BLaER1 treated with 17β-estradiol and CSF1 and Interleukin-3, amounts not matched to agents 10 nM and 100 nM (cell line): ENCODE measurements at regions not wholly inside any gene's neighbourhood (a gene's known extent, or its start where the extent isn't known, plus 50 kb on each side); places are given as distances from the start of the nearest gene placed in this dataset.
A peak's percentile ranks its signal among the peaks of the same experiment; 100 is the strongest.

Experiments
- H3K27ac ChIP-seq, 11 experiments: shearing (Covaris generic); formaldehyde crosslinking; 2 replicates each; pipeline ENCODE4 v1.8.1; 2022
- H3K27me3 ChIP-seq, 11 experiments: shearing (Covaris generic); formaldehyde crosslinking; 2 replicates each; pipeline ENCODE4 v1.8.1; 2022
- H3K36me3 ChIP-seq, 11 experiments: shearing (Covaris generic); formaldehyde crosslinking; 2 replicates each; pipeline ENCODE4 v1.8.1; 2022
- H3K4me1 ChIP-seq, 10 experiments: shearing (Covaris generic); formaldehyde crosslinking; 2 replicates each; pipeline ENCODE4 v1.8.1; 2022
- H3K4me2 ChIP-seq, 11 experiments: shearing (Covaris generic); formaldehyde crosslinking; 2 replicates each; pipeline ENCODE4 v1.8.1; 2022
- H3K4me3 ChIP-seq, 10 experiments: shearing (Covaris generic); formaldehyde crosslinking; 2 replicates each; pipeline ENCODE4 v1.8.1; 2022
- H3K9ac ChIP-seq, 11 experiments: shearing (Covaris generic); formaldehyde crosslinking; 2 replicates each; pipeline ENCODE4 v1.8.1; 2022
- H3K9me3 ChIP-seq, 11 experiments: shearing (Covaris generic); formaldehyde crosslinking; replicated peaks in 1 of 11; 2 replicates each; pipeline ENCODE4 v1.8.1; 2022
- H4K20me1 ChIP-seq, 11 experiments: shearing (Covaris generic); formaldehyde crosslinking; 2 replicates each; pipeline ENCODE4 v1.8.1; 2022
- Cebpa-rat ChIP-seq, 11 experiments: shearing (Covaris generic); IDR thresholded peaks; 2 replicates each; pipeline ENCODE4 v1.8.1; 2022

DNA sequence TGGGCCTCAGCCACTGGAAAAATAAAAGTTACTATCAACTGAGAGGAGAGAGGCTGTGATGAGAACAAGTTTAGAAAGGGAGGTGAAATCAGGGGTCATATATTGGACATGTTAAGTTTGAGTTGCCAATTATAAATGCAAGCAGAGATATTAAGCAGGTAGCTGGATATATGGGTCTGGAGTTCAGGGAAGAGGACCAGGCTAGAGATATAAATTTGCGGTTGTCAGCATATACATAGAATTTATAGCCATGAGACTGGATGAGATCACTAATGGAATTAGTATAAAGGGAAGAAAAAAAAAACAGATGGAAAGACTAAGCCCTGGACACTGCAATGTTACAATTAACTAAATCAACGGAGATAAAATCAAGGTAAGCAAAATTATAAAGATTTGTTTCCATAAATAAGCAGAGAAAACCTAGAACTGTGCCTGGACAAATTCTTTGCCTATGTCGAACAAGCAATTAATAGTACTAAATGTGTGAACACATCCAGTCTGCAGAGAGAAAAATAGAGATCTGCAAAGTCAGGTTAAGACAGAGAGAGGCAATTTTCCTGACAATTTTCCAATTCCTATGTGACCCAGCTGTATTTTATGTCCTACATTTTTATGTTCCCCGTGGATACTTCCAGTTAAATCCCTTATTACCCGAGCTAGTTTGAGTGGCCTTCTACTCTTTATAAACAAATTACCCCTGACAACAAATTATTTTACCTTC, 265.4 kb downstream of the GASK1B start:
- H3K36me3 ChIP-seq, result no peaks in the 10 kb centered on the region
- no peak overlapping the region for H3K27ac ChIP-seq
- H3K4me1 ChIP-seq, result peaks cover 0 to 16% (median 0%) of the 10 kb centered on the region in 10 experiments; a peak in 4 of 20 replicates
- no peaks in the 10 kb centered on the region for H4K20me1 ChIP-seq
- H3K9ac ChIP-seq, result no peak overlapping the region
- no peaks in the 10 kb centered on the region for H3K9me3 ChIP-seq
- H3K4me3 ChIP-seq, result no peak overlapping the region
- H3K27me3 ChIP-seq, result no peaks in the 10 kb centered on the region
- TF ChIP-seq Cebpa-rat (IDR thresholded peaks at IDR 0.05), result no peak
- no peak overlapping the region for H3K4me2 ChIP-seq

DNA sequence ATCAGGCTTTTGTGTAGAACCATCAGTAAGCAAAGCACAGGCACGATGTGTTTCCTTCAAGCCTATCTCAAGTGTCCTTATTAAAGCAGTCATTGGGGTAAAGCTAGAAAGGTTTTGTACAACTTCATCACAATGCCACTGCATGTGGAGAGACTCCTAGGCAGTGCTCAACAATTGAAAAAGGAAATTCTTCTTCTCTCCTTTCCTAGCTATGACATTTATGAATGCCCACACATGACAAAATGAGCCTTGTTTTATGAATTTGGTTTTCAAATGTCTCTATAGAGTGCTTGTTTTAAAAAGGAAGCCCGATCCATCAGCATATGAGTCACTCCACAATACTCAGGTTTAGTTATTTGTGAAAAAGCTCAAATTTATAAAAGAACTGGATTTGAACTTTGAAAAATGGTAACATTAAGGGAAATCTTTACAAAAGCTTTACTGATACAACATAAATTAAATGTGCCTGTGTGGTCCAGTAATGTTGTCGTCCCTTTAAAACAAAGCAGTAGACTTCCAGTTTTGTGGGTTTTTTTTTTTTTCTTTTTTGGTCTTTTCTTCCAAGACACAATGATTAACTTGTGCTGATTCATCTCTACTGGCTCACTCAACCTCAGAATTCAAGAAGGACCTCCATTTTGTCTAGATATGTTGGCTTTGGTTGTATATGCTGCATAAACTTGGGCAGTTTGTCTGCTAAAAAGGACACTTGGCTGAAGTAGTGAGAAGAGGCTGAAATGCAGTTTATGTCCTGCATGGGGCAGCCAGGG, 273.8 kb downstream of the GASK1B start:
- H3K4me3 ChIP-seq, result no peak overlapping the region
- H3K27ac ChIP-seq, result no peak overlapping the region
- H4K20me1 ChIP-seq, result no peaks in the 10 kb centered on the region
- no peaks in the 10 kb centered on the region for H3K27me3 ChIP-seq
- no peaks in the 10 kb centered on the region for H3K36me3 ChIP-seq
- peak overlapping the region in 2 of 11 experiments; percentile 21 to 31; a peak in 2 of 22 replicates for H3K4me2 ChIP-seq
- H3K9ac ChIP-seq, result no peak overlapping the region
- peaks cover 0 to 4% (median 0%) of the 10 kb centered on the region in 11 experiments; a peak in 1 of 22 replicates for H3K9me3 ChIP-seq
- H3K4me1 ChIP-seq, result peaks cover 0 to 9% (median 0%) of the 10 kb centered on the region in 10 experiments; a peak in 2 of 20 replicates
- TF ChIP-seq Cebpa-rat (IDR thresholded peaks at IDR 0.05), result no peak

DNA sequence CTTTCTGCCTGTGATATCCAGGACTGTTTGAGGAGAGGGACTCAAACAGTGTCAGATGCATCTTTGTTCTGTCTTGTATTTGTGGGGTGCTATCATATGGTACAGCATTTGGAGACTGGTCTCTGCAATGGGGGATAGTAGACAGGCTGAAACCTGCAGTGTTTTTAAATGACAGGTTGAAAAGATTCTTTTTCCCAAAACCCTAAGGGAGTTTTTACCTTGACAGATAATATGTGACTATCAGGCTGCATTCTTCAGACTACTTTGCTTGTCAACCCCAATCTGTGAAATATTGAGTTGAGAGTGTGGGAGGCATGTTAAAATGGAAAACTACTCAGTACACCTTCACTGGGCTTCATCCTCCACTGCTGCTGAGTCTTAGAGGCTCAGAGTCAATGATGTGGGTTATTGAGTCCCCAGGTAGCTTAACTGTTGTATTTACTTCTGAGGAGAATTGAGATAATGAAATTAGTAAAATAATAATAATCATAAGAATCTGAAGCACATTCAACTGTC, 274.9 kb downstream of the GASK1B start:
- H3K27ac ChIP-seq, result no peak overlapping the region
- peaks cover 0 to 4% (median 0%) of the 10 kb centered on the region in 11 experiments; a peak in 1 of 22 replicates for H3K9me3 ChIP-seq
- H3K4me2 ChIP-seq, result no peak overlapping the region
- no peaks in the 10 kb centered on the region for H3K27me3 ChIP-seq
- H3K9ac ChIP-seq, result no peak overlapping the region
- no peaks in the 10 kb centered on the region for H4K20me1 ChIP-seq
- peaks cover 0 to 9% (median 0%) of the 10 kb centered on the region in 10 experiments; a peak in 2 of 20 replicates for H3K4me1 ChIP-seq
- no peak overlapping the region for H3K4me3 ChIP-seq
- no peak for TF ChIP-seq Cebpa-rat (IDR thresholded peaks at IDR 0.05)
- H3K36me3 ChIP-seq, result no peaks in the 10 kb centered on the region

DNA sequence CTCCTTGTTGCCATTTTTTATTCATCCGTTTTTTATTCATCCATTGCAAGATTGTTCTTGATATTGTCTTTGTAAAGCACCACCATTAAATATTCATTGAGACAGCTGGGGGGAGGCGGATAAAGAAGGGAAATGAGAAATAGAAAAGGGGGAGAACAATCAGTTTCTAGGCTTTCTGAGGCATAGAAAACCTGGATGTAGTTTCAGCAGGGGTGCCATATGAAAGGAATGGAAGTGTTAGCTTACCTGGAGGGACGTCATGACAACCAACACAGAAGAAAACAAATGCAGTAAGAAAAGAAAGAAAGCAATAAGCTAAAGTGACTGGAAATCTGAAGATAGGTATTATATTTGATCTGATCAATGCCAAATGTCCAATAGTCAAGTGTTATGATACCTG, 276.1 kb downstream of the GASK1B start:
- Histone ChIP-seq H3K27ac (no peak overlapping the region), H3K9ac (no peak overlapping the region), H3K4me1 (peaks cover 0 to 9% (median 0%) of the 10 kb centered on the region in 10 experiments; a peak in 2 of 20 replicates), H4K20me1 (no peaks in the 10 kb centered on the region), H3K36me3 (no peaks in the 10 kb centered on the region), H3K4me2 (no peak overlapping the region), H3K27me3 (no peaks in the 10 kb centered on the region), H3K4me3 (no peak overlapping the region), H3K9me3 (peaks cover 0 to 2% (median 0%) of the 10 kb centered on the region in 11 experiments; a peak in 1 of 22 replicates)
- TF ChIP-seq Cebpa-rat (IDR thresholded peaks at IDR 0.05), result no peak

DNA sequence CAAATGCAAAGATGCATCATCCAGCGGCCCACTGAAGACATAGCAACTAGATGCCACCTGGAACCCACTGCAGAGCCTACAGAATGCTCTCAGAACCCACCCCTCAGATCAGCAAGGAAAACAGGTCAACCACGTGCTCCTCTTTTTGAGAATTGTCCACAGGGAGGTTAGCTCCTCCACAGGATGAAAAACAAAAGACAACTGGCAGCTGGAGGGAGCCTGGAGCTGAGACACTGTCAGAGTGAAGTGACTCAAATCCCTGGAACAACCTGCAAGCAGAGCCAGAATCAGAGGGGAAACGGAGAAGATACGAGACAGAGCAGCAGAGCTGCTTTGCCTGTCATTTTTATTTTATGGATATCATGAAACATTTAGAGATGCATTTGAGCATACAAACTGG, 277.6 kb downstream of the GASK1B start:
- Histone ChIP-seq H3K27ac (no peak overlapping the region), H4K20me1 (no peaks in the 10 kb centered on the region), H3K4me3 (no peak overlapping the region), H3K9ac (no peak overlapping the region), H3K36me3 (no peaks in the 10 kb centered on the region), H3K9me3 (no peaks in the 10 kb centered on the region), H3K4me2 (no peak overlapping the region), H3K27me3 (no peaks in the 10 kb centered on the region), H3K4me1 (peaks cover 0 to 9% (median 0%) of the 10 kb centered on the region in 10 experiments; a peak in 2 of 20 replicates)
- no peak for TF ChIP-seq Cebpa-rat (IDR thresholded peaks at IDR 0.05)

DNA sequence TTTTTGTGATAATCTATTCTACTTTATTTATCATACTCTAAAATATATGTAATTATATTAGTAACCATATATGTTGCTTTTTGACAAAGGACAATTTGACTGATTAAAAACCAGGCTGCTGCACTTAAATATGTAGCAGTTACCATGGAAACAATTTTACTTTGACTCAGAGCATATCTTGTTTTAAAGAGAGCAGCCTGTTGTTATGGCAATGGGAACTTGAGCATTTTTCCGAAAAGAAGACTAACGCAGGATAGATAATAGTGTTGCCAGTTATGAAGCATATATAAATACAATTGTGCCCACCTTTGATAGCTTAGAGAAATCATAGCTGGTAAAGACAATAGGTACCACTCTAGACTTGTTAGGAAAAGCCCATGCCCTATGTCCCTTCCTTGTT, 283.0 kb downstream of the GASK1B start:
- Histone ChIP-seq H4K20me1 (no peaks in the 10 kb centered on the region), H3K9ac (no peak overlapping the region), H3K4me1 (peaks cover 0 to 6% (median 0%) of the 10 kb centered on the region in 10 experiments; a peak in 1 of 20 replicates), H3K4me2 (no peak overlapping the region), H3K9me3 (no peaks in the 10 kb centered on the region), H3K27me3 (no peaks in the 10 kb centered on the region), H3K27ac (no peak overlapping the region), H3K4me3 (no peak overlapping the region), H3K36me3 (no peaks in the 10 kb centered on the region)
- TF ChIP-seq Cebpa-rat (IDR thresholded peaks at IDR 0.05), result no peak

DNA sequence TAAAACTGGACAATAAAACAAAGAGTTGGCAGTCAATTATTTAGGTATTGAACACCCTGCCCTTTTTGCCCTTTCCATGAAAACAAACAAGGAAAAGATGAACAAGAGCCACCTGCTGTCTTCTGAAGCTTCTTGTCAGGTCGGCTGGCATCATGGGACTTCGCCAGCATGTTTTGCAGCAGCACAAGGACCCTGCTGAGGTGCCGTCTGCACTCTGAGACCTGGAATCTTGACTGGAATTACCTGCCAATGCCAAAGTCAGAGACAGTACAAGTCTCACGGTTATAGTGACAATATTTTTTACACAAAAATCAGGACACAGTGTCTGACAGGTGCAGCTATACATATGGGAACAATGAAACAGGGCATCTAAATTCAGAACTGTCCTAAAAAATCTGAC, 284.5 kb downstream of the GASK1B start:
- H3K9me3 ChIP-seq, result no peaks in the 10 kb centered on the region
- H3K4me3 ChIP-seq, result no peak overlapping the region
- H3K27ac ChIP-seq, result no peak overlapping the region
- no peaks in the 10 kb centered on the region for H3K36me3 ChIP-seq
- no peaks in the 10 kb centered on the region for H3K27me3 ChIP-seq
- H4K20me1 ChIP-seq, result no peaks in the 10 kb centered on the region
- no peak overlapping the region for H3K9ac ChIP-seq
- H3K4me2 ChIP-seq, result no peak overlapping the region
- no peak for TF ChIP-seq Cebpa-rat (IDR thresholded peaks at IDR 0.05)
- H3K4me1 ChIP-seq, result peaks cover 0 to 6% (median 0%) of the 10 kb centered on the region in 10 experiments; a peak in 1 of 20 replicates

DNA sequence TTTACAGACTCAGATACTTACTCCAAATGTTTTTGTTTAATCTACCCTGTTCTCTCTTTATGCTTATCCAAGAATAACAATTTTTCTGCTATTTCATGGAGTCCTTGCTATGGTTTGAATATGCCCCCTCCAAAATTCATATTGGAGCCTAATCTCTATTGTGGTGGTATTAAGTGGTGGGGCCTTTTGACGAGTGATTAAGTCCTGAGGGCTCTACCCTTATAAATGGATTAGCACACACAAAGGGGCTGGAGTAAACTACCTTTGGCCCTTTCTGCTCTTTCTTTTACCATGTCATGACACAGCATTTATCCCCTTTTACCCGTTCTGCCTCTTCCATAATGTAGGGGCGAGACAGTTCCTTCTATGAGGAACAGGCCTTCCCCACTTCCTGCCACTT, 285.5 kb downstream of the GASK1B start:
- Histone ChIP-seq H3K27ac (no peak overlapping the region), H3K9me3 (no peaks in the 10 kb centered on the region), H3K27me3 (no peaks in the 10 kb centered on the region), H3K4me3 (no peak overlapping the region), H4K20me1 (no peaks in the 10 kb centered on the region), H3K9ac (no peak overlapping the region), H3K36me3 (no peaks in the 10 kb centered on the region), H3K4me1 (peaks cover 0 to 6% (median 0%) of the 10 kb centered on the region in 10 experiments; a peak in 1 of 20 replicates), H3K4me2 (peak overlapping the region in 1 of 11 experiments; percentile 6; a peak in 1 of 22 replicates)
- no peak for TF ChIP-seq Cebpa-rat (IDR thresholded peaks at IDR 0.05)

DNA sequence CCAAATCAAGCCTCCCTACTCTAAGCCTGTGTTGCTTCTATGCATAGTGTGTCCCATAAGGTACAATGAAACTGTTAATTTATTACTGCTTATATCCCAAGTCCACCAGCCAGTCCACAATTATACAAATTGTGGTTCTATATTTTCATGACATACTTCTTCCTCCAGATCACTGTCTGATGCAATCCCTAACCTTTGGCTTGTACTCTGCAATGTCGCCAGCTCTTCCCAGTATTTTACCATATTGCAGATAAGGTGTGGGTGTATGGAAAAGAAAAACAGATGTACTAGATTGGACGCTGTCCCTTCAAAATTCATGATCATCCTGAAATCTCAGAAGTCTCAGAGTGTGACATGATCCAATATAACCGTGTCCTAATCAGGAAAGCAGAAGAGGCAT, 286.2 kb downstream of the GASK1B start:
- Histone ChIP-seq H3K9ac (no peak overlapping the region), H3K27ac (no peak overlapping the region), H3K4me2 (no peak overlapping the region), H3K27me3 (no peaks in the 10 kb centered on the region), H3K9me3 (no peaks in the 10 kb centered on the region), H4K20me1 (no peaks in the 10 kb centered on the region), H3K36me3 (no peaks in the 10 kb centered on the region), H3K4me1 (peaks cover 0 to 6% (median 0%) of the 10 kb centered on the region in 10 experiments; a peak in 1 of 20 replicates), H3K4me3 (no peak overlapping the region)
- no peak for TF ChIP-seq Cebpa-rat (IDR thresholded peaks at IDR 0.05)
